A172 (cell line): ENCODE measurements at regions not wholly inside any gene's neighbourhood (a gene's known extent, or its start where the extent isn't known, plus 50 kb on each side); places are given as distances from the start of the nearest gene placed in this dataset.
"Not testable (repeated sequence)": the region's sequence is repeated elsewhere in the genome, so short reads cannot be mapped to it uniquely, and the experiment has no call there.

ENCODE experiments used
- DNase-seq: peaks from one replicate; pipeline ENCODE4 v3.0.0-alpha.2; 2015; ENCODE audit warnings: low spot score

DNA sequence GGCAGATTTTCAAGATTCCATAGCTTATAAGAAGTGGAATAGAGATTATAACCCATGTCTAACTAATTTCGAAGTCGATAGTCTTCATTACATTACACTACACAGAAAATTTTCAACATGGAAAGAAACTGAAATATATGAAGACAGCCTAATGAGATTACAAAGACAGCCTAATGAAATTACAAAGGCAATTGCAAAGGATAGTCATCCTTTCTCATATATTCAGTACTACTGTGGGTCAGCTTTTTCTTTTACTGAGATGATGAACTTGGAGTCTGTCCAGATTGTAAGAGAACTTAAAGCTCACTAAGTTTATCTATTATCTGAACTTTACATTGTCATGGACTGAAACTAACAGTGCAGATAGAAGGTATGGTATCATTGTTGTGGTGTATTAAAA is 304.4 kb upstream of the MBL2 start:
- no peak for DNase-seq

DNA sequence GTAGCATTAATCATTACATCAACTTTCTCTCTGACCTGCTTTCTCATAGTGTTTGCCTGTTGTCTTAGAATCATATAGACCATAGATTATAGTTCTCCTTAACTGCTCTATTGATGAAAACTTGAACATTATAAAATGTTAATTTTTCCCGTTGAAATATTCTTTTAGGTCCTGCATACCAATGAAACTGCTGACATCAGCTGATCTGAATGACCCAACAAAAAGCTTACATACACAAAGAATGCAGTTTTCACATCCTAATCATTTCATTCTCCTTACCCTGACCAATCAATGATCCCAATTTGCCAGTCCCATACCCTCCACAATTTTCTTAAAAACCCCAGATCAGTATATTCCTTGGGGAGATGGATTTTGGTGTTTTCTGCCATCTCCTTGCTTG is 302.9 kb upstream of the MBL2 start:
- DNase-seq: no peak

DNA sequence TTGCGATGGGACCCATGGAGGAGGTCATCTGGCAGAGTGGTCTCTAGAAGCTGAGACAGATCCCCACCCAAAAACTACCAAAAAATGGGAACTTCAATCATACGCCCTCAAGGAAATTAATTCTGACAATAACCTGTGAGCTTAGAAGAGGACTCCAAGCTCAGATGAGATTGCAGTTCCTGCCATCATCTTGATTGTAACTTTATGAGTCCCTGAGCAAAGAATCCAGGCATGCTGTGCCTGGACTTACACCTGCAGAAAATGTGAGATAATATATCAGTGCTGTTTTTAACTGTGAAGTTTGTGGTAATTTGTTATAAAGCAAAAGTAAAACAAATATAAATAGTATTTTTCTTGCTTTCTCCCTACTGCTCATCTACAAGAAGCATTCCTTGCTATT is 299.6 kb upstream of the MBL2 start:
- no peak for DNase-seq

DNA sequence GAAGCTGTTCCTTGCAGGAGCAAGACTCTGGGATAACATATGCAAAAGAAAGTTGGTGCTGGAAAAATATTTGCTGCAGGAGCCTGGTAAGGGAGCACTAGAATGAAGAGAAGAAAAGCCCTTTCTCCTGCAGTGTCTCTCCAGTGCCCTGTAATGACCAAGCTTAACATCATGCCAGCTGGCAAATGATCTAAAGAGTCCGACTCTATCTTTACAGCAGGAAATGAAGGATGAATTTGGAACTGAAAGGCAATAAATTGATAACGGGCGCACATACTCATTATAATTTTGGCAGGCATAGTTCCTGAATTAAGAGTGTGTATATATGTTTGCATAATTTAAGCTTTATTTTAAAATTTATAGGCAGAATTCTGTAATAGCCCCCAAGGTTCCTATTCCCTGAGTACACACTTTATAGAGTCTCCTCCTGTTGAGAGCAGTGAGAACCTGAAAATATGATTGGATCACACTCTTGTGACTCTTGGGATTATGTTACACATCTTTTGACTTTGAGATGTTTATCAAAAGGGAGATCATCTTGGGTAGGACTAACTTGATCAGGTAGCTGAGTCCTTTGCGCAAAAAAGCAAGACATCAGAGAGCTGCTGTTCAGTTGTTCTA is 299.0 kb upstream of the MBL2 start:
- DNase-seq: no peak

DNA sequence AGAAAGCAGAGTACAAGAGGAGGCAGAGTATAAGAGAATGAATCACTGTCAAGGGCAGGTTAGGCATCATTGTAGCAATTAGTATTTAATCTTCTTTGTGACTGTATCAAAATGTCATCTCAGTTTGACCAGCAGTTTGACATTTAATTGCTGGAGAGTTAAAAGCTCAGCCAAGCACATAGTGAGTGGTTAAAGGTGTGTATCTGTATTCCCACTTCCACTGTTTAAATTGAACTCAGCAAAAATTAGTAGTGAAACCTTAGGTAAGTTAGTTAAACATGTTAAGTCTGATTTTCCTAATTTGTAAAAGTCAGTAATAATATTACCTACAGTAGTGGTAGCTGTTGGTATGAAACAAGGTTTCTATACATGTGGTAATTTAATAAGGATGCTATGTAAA is 296.4 kb upstream of the MBL2 start:
- no peak for DNase-seq

DNA sequence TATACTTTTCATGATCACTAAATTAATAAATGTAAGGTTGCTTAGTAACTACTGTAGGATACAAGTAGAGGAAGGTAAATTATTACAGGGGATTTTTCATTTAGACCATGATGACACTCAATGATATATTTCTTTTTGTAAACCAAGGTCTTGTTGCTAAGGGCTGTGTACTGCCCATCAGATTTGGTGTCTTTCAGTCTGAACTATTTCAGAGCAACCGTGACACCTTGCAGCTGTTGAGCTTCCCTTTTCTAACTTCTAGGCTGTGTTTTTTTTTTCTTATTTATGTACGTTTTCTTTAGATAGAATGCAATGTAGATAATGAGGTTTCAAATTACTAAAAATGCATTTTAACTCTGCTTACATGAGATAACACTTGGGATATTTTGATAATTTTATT is 292.0 kb upstream of the MBL2 start:
- DNase-seq: no peak

DNA sequence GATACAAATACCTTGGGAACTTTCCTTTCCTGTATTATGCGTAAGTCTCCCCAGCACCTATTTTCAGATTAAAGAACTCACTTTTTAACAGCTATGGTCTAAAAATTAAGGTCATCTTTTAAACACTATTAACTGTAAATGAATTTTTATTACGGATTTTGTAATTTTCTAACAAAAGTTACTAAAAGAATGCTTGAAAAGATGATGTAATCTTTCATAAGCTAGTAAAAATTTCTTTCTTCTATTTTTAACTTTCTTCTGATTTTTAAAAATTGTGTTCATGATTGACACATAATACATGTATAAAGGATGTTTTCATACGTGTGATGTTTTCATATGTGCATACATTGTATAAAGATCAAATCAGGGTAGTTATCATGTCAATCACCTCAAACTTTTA is 291.2 kb upstream of the MBL2 start:
- DNase-seq: no peak

DNA sequence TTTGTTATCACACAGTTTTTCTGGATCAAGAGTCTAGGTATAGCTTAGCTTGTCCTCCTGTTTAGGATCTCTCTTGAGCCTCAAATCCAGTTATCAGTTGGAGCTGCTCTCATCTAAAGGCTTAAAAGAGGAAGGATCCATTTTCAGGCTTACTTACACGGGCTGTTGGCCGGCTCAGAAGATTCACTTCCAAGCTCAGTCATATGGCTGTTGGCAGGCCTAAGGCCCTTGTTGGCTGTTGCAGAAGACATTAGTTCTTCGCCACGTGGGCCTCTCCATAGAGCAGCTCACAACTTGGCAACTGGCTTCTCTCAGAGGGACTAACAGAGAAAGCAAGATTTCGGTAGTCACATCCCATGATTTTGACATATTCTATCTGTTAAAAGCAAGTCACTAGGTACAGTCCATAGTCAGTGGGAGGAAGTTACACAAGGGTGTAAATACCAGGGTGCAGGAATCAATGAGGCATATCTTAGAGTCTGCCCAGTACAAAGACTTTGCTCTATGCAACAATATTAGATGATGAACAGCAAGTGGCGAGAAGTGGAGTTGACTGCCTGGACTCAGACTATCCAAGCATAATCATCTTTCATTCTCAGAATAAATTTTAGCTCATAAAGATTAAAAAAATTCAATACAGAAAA is 280.1 kb upstream of the MBL2 start:
- DNase-seq: no peak

DNA sequence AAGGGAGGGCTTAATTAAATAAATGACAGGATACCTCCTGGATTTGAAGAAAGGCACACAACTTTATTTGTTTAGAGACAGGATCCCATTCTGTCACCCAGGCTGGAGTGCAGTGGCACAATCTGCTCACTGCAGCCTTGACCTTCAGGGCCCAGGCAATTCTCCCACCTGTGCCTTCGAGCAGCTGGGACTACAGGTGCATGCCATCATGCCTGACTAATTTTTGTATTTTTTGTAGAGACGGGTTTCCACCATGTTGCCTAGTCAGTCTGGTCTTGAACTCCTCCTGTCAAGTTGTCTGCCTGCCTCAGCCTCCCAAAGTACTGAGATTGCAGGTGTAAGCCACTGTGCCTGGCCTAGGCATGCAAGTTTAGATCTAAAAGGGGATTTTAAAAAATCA is 272.7 kb upstream of the MBL2 start:
- no peak for DNase-seq

DNA sequence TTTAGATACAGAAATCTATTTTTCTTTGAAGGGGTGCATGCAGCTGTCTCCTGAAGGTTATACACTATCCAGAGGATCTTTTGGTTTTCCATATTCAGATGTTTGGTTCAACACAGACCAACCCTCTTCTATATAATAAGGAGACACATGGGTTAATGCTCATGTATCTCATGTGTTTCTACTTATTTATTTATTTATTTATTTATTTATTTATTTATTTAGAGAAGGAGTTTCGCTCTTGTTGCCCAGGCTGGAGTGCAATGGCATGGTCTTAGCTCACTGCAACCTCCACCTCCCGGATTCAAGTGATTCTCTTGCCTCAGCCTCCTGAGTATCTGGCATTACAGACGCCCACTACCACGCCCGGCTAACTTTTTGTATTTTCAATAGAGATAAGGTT is 263.2 kb upstream of the MBL2 start:
- DNase-seq: not testable (repeated sequence)

DNA sequence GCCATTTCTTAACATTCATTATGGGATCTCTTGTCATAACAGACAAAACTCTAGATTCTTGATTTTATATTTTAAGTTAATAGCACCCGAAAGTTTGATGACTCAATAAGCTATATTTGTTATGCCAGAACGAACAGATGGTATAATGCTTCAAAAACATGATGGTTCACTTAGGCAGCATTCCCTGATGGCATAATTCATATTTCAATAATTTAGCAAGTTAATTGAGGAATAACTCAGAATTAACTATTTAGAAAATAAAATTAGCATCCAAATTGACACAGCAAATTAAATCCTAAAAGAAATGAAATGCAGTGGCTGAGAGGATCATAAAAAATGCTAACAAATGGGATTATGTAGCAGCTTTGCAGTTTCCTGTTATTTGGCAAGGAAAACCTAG is 260.8 kb upstream of the MBL2 start:
- no peak for DNase-seq

DNA sequence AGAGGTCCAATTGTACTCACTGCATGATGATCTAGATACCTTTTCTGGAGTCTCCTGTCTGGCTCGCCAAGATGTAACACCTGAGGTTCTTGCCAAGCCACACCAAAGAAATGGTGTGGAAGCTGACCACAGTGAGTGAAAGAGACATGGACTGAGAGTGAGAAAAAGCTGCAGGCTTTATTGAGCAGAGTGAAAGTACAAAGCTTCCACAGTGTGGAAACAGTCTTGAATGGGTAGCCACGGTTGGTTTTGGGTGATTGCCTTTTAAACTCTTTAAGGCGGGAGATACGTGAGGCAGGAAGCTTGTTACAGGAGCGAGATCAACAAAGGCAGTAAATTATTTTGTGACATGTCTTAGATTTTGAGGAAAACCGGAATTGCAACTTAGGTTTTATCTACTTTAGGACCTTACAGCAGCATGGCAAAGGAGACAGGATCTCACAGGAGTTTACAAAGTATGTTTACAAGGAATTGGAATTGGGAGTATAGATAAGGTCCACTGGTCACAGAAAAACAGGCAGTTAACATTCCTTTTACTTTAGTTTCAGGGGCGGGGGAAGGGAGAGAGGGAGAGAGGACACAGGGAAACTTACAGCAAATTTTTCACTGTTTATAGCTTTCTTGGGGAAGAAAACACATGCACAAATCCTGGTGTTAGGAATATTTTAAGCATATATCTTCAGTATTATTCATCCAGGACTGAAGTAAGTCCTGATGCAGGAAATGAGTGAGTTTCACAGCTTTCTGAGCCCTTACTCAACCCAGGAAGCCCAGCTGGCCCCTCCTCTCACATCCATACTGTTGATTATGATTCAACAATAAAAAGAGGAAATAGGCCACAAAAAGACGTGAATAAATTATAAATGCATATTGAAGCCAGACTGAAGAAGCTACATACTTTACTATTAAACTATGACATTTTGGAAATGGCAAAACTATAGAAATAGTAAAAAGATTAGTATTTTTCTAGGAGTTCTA is 257.6 kb upstream of the MBL2 start:
- peak; percentile 27 for DNase-seq

DNA sequence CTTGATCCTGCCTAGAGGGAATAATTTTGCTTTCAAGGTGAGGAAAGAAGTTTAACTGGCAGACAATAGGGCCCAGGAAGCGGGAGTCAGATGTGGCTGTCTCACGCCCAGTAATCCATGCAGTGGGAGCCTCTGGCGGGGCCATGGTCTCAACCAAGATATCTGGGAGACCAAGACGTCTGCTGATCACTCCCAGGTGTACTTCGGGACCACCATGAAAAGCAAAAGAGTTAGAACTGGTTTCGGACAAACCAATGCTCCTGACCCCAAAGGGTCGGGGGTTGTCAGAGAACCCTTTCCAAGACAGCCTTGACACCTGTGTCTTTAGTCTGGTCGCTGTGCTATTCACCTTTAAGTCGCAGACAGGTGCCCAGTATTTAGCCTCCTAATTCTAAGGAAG is 256.9 kb upstream of the MBL2 start:
- DNase-seq: no peak

DNA sequence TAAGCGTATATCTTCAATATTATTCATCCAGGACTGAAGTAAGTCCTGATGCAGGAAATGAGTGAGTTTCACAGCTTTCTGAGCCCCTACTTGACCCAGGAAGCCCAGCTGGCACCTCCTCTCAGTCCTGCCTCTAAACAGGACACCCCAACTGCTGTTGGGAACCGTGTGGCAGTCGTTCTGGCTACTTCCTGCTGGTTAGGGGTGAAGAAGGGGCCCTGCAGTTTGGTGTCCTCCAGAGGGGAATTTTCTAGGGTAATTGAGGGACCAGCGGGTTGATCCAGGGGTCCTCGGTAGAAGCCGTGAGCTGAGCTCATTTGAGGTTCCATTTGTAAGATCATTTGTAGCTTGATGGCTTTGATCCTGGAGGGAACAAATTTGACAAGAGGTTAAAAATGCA is 253.2 kb upstream of the MBL2 start:
- not testable (repeated sequence) for DNase-seq

DNA sequence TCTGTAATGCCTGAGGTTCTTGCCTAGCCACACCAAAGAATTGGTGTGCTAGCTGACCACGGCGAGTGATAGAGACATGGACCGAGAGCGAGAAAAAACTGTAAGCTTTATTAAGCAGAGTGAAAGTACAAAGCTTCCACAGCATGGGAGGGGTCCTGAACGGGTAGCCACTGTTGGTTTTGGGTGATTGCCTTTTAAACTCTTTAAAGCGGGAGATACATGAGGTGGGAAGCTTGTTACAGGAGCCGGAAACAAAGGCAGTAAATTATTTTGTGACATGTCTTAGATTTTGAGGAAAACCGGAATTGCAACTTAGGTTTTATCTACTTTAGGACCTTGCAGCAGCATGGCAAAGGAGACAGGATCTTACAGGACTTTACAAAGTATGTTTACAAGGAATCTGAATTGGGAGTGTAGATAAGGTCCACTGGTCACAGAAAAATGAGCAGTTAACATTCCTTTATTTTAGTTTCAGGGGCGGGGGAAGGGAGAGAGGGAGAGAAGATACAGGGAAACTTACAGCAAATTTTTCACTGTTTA is 252.7 kb upstream of the MBL2 start:
- DNase-seq: peak; percentile 35

DNA sequence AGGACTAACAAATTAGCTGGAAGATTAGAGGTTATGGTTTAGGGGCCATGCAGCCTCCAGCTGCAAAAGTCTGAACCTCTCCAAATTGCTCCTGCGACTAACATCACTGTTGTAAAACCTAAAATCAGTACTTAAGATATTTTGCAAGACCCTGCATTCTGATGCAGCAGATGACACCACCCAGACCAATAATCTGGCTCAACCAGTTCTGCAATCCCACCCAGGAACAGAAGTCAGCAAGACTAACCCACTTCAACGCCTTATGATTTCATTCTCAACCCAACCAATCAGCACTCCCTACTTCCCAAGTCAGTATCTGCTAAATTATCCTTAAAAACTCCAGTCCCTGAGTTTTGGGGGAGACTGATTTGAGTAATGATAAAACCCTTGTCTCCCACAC is 250.8 kb upstream of the MBL2 start:
- DNase-seq: no peak

DNA sequence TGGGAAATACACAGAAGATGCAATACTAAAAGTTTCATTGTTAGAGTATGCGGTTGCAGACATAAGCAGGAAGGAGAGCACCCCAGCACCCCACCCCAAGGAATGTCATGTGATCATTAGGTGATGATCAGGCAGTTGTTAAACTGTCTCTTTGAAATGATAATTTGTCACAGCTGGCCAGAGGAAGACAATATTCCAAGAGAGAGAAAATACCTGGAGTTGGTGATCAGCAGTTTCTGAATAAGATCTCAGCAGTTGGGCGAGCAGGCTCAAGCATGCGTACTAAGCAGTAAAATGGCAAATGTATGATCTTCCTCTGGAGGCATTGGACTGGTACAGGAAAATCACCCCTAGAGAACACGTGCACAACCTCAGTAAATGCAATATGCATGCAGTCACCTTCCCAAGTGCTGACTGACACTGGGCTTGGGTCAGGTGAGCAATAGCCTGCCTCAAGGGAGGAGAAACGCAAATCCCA is 250.1 kb upstream of the MBL2 start:
- DNase-seq: no peak

DNA sequence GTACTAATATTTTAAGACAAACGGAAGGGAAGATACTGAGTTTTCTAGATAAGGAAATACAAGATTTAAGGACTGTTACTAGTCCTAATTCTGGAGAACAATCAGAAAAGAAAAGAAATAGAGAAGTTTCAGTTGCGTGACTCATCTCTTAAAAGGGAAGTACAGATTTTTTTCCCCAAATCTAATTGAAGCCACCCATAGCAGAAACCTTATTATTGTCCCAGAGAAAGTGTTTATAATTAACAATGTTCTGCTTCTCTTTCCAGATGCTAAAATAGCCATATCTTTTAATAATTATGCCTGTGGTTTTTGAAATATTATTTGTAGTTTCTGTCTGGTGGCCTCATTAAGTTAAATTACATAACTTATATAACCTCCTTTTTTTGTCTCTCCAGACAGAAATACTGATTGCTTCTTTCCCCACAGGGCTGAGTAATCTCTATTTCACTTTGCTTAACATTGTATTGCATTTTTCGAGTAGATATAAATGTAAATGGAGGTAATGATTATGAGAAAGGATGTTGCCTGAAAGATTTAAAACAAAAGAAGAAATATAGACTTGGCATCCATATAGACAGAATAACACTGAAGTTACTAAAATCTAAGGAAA is 240.7 kb upstream of the MBL2 start:
- no peak for DNase-seq

DNA sequence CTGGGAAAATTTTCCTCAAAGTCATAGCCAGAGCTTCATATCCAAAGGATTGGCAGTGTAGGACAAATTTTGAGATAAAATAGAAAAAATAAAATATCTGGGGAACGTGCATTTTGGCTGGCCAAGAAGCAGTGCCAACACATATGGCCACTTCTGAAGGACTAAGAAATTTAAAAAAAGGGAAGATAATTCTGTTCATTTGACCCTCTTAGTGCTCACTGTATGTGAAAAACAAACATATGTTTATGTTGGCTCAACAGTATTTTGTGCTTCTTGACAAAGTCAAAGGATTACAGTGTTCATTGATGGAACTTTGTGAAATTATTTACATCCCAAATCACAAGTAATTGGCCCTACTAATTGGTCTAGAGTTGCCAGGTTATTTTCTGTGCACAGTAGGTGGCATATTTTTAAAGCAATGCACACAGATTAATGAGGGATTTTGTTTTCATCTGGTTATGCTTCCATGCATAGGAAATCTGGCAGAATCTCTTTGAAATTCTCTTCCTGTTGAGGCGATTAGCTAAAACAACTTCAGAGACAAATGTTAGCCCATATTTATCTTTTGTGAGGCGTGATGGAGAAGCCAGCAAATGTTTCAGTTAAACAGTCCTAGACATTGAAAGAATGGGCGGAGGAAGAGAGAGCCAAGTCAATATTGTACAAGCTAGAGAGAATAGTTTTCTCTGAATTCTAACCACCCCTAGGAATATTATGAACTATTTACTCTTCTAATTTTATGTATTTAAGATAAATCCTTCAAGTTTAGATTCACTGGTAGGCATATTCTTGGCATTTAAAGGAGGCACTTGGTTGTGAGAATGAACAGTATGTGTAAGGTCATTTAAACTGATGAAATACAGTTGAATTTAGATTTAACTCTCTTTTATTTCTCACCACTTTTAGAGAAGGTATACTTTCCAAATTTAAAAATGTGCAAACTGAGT is 237.7 kb upstream of the MBL2 start:
- DNase-seq: no peak

DNA sequence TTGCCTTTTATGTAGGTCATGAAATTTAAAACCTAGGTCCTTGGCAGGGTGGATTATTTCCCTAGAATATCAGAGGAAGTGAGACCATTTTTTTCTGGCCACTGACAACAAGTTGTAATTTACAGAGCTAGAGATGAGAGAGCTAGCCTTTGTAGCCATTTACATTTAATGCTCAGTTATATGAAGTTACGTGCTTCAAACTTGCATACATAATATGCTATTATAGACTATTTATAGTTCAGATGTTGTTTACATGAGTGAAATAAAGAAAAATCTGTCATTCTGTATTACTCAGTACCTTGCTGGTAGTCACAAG is 234.9 kb upstream of the MBL2 start:
- DNase-seq: no peak
